ENCODE measurements at regions not wholly inside any gene's neighbourhood (a gene's known extent, or its start where the extent isn't known, plus 50 kb on each side); places are given as distances from the start of the nearest gene placed in this dataset.

DNA sequence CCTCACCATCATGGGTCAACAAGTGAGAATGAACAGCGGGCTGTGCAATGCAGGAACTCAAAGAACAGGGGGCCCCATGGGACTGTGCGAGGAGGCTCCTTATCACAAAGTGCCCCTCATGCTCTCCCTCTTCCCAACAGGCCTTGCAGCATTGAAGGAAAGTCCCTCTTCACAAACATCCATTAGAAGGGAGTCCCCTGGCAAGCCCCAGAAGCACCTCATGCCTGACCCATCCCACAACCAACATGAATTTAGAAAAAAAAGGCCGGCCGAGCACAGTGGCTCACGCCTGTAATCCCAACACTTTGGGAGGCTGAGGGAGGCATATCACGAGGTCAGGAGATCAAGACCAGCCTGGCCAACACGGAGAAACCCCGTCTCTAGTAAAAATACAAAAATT is 122.6 kb upstream of the FSTL4 start:
- no peak overlapping the region for H3K27ac ChIP-seq (ENCODE audit: low read depth, low read length)
- WGBS, 2 experiments (ENCODE audit: extremely low coverage in 1 of 2, insufficient coverage in 1 of 2, insufficient read length in 1 of 2, insufficient replicate concordance in 2 of 2, low coverage in 1 of 2, low lambda C conversion rate in 2 of 2, missing lambda C conversion rate in 1 of 2), result 85% methylated on average over 8 of the region's 8 CpGs; no CpG with 5 or more reads in 1 of the 2 experiments
- no peak for TF ChIP-seq SP4 (IDR thresholded peaks at IDR 0.05; ENCODE audit: low read length)
- TF ChIP-seq SIX5 (IDR thresholded peaks at IDR 0.05; ENCODE audit: low read depth, low read length), result no peak
- TF ChIP-seq SP2 (IDR thresholded peaks at IDR 0.05; ENCODE audit: low read length), result no peak
- TF ChIP-seq POU5F1 (IDR thresholded peaks at IDR 0.05; ENCODE audit: low read depth, low read length), result no peak
- TF ChIP-seq RXRA (IDR thresholded peaks at IDR 0.05; ENCODE audit: insufficient read depth, low read depth, low read length), result no peak
- TF ChIP-seq BRCA1 (IDR thresholded peaks at IDR 0.05; ENCODE audit: low read depth, low read length), result no peak
- no peak for TF ChIP-seq SRF (IDR thresholded peaks at IDR 0.05; ENCODE audit: low read depth, low read length)
- TF ChIP-seq JUN (IDR thresholded peaks at IDR 0.05; ENCODE audit: low read depth, low read length), result no peak
- TF ChIP-seq, protein P1, sequence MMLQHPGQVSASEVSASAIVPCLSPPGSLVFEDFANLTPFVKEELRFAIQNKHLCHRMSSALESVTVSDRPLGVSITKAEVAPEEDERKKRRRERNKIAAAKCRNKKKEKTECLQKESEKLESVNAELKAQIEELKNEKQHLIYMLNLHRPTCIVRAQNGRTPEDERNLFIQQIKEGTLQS (IDR thresholded peaks at IDR 0.05; ENCODE audit: insufficient read depth, low read depth, low read length), result no peak
- no peak for TF ChIP-seq SP1 (IDR thresholded peaks at IDR 0.05; ENCODE audit: low read depth, low read length)
- no peak for TF ChIP-seq KDM1A (IDR thresholded peaks at IDR 0.05; ENCODE audit: borderline replicate concordance, low read length)
- no peak for TF ChIP-seq EP300 (IDR thresholded peaks at IDR 0.05; ENCODE audit: borderline replicate concordance in 1 of 2, low read depth in 2 of 2, low read length in 2 of 2)
- TF ChIP-seq SUZ12 (IDR thresholded peaks at IDR 0.05; ENCODE audit: low read length), result no peak
- no peak for TF ChIP-seq HDAC2 (IDR thresholded peaks at IDR 0.05; ENCODE audit: borderline replicate concordance in 1 of 2, low read depth in 2 of 2, low read length in 2 of 2)
- TF ChIP-seq ASH2L (IDR thresholded peaks at IDR 0.05; ENCODE audit: low read length), result no peak

More for the DNA sequence above, 122.6 kb upstream of the FSTL4 start:
- no peaks in the 10 kb centered on the region for H3K79me2 ChIP-seq (ENCODE audit: control insufficient read depth in 1 of 2, insufficient read depth in 2 of 2, low read length in 2 of 2)
- H3K18ac ChIP-seq (ENCODE audit: extremely low read depth, low read length), result no peak overlapping the region
- H4K91ac ChIP-seq (replicated peaks; ENCODE audit: insufficient read length, low read length), result no peak overlapping the region
- H2BK15ac ChIP-seq (ENCODE audit: low read length), result no peak overlapping the region
- CTCF ChIA-PET (ENCODE audit: partially characterized antibody), result interaction anchor here (1.0 kb wide), 1 partner anchor 19 kb away, joined by 4 read pairs; no protein-coding TSS in a partner anchor
- no peaks in the 10 kb centered on the region for H3K4me1 ChIP-seq (replicated peaks in 1 of 4; ENCODE audit: control insufficient read depth in 3 of 4, insufficient read depth in 4 of 4, low read length in 3 of 4)
- no peak overlapping the region for H3K4me2 ChIP-seq (ENCODE audit: insufficient read depth in 1 of 2, low read depth in 2 of 2, low read length in 2 of 2)
- no peak overlapping the region for H3K14ac ChIP-seq (ENCODE audit: insufficient read length)
- H4K5ac ChIP-seq (ENCODE audit: insufficient read length, low read depth, low read length), result no peak overlapping the region
- H3K9me3 ChIP-seq (ENCODE audit: insufficient read depth in 2 of 2, low read depth in 1 of 2, low read length in 1 of 2), result peaks cover 0 to 5% of the 10 kb centered on the region in 2 experiments; a peak in 1 of 4 replicates
- no peak overlapping the region for H2AFZ ChIP-seq (ENCODE audit: low read length)
- H2BK5ac ChIP-seq (ENCODE audit: low read depth, low read length), result no peak overlapping the region
- peak in 1 of 2 experiments; percentile 7 for DNase-seq (ENCODE audit: low read depth in 1 of 2, low spot score in 2 of 2)
- no peak overlapping the region for H3K23ac ChIP-seq (ENCODE audit: insufficient read length)
- H2BK12ac ChIP-seq (ENCODE audit: low read depth, low read length), result no peak overlapping the region
- H3K56ac ChIP-seq (replicated peaks; ENCODE audit: insufficient read length, low read depth, low read length), result no peak overlapping the region
- H3K36me3 ChIP-seq (ENCODE audit: control insufficient read depth in 2 of 4, insufficient read depth in 4 of 4, low read length in 3 of 4), result no peaks in the 10 kb centered on the region
- H4K20me1 ChIP-seq (replicated peaks in 1 of 2; ENCODE audit: control insufficient read depth in 1 of 2, insufficient read depth in 2 of 2, low read length in 2 of 2), result no peaks in the 10 kb centered on the region
- H3K9ac ChIP-seq (replicated peaks in 1 of 4; ENCODE audit: extremely low read depth in 1 of 4, low read depth in 3 of 4, low read length in 3 of 4), result no peak overlapping the region
- H4K8ac ChIP-seq (ENCODE audit: extremely low read depth, insufficient read depth, low read length), result no peak overlapping the region
- no peak for FAIRE-seq
- no peak overlapping the region for H2BK20ac ChIP-seq (ENCODE audit: low read length)
- no peaks in the 10 kb centered on the region for H3K79me1 ChIP-seq (ENCODE audit: low read depth, low read length)
- no peak overlapping the region for H3K4ac ChIP-seq (replicated peaks; ENCODE audit: insufficient read length, low read depth, low read length)
- no peak overlapping the region for H2AK5ac ChIP-seq (ENCODE audit: low read depth, low read length)
- H3K4me3 ChIP-seq (ENCODE audit: extremely low read depth in 1 of 4, insufficient read depth in 2 of 4, low read depth in 3 of 4, low read length in 4 of 4), result no peak overlapping the region
- H2BK120ac ChIP-seq (replicated peaks; ENCODE audit: low read depth, low read length), result no peak overlapping the region
- no peaks in the 10 kb centered on the region for H3K27me3 ChIP-seq (replicated peaks in 1 of 4; ENCODE audit: control insufficient read depth in 3 of 4, extremely low read depth in 1 of 4, insufficient read depth in 3 of 4, low read length in 3 of 4)
- H3K23me2 ChIP-seq (ENCODE audit: low read depth, low read length), result no peaks in the 10 kb centered on the region
- POLR2A ChIA-PET (ENCODE audit: partially characterized antibody), result no interaction called here
